ENCODE measurements at regions not wholly inside any gene's neighbourhood (a gene's known extent, or its start where the extent isn't known, plus 50 kb on each side); places are given as distances from the start of the nearest gene placed in this dataset.
"Not testable (repeated sequence)": the region's sequence is repeated elsewhere in the genome, so short reads cannot be mapped to it uniquely, and the experiment has no call there.

DNA sequence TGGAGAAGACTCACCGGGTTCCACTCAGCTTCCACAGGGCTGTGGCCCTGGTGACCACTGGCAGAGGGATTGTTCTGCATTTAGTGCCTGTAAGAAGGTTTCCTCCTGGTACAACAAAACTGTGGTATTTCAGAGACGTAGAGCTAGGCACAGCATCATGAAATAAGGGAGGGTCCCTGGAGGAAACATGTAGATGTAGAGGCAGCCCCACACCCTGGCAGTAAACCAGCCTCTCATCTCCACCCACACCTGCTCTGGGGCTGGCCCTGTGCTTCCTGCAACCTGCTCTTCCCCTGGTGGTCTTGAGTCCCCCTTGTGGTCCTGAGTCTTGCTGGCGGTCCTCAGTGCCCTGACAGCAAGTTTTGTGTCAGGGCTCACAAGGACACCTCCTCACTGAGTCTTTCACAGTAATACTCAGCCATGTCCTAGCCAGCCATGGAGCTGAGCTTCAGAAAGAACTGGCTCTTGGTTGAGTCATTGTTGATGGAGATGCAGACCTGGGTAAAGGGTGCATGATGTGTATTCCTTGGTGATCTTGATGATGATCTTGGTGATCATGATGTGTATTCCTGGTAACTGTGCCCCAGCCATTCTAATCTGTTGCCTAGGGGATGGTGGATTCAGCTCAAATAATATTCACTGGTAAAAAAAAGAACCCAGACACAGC lies 121.8 kb downstream of the OR4M2 start:
- DNase-seq, result not testable (repeated sequence)

DNA sequence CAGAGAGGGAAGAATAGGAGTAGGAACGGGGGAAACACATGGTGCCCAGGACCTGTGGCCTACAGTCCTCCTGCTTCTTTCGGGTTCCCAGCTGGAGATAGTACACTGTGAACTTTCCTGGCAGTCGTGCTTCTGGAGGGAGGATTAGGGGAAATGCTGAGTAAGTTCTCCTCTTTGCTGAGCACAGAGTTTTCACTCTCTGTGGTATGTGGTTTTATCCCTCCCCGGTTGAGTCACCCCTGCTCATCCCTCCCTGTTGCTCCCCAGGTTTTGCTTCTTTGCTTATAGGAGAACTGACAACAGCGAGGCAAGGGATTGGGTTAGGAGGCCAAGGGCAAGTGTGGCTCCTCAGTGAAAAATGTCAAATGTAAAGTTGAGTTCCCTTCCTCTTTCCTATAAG lies 122.9 kb downstream of the OR4M2 start:
- DNase-seq, result not testable (repeated sequence)

DNA sequence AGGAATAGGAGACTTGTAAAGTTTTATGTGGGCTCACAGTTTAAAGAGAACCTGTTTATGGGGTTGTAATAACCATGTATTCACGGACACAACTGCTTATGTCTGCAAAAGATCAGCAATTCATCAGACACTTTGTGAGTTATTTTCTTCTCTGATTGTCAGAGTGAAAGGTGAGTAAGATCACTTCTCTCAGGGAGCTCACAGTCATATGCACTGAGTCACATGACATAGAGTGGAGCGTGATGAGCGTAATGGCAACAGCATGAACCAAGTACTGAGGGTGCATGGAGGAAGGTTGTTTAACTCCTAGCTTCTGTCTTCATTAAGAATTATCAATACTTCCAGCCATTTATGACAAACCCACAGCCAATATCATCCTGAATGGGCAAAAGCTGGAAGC lies 128.8 kb downstream of the OR4M2 start:
- DNase-seq, result not testable (repeated sequence)

DNA sequence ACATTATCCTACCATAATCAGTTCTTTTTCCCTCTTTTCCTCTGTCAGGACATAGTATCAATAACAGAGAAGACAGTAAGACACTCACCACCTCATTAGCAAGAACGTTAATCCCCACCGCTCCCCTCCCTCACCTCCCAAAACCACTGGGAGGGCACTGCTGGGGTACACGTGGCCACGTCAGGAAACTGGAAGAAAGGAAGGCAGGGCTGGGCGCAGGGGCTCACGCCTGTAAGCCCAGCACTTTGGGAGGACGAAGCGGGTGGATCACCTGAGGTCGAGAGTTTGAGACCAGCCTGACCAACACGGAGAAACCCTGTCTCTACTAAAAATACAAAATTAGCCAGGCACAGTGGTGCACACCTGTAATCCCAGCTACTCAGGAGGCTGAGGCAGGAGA lies 142.3 kb downstream of the OR4M2 start:
- DNase-seq, result not testable (repeated sequence)

DNA sequence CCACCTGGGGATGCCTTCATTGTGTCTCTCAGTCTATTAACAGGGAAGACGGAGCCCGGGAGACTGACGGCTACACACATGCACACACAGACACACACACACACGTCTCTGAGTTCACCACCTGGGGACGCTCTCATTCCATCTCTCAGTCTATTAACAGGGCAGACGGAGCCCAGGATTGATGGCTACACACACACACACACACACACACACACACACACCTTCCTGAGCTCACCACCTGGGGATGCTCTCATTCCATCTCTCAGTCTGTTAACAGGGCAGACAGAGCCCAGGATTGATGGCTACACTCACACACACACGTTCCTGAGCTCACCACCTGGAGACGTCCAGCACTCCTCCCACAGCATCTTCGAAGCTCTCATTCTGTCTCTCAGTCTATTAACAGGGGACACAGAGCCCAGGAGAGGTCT lies 143.9 kb downstream of the OR4M2 start:
- DNase-seq, result no peak

DNA sequence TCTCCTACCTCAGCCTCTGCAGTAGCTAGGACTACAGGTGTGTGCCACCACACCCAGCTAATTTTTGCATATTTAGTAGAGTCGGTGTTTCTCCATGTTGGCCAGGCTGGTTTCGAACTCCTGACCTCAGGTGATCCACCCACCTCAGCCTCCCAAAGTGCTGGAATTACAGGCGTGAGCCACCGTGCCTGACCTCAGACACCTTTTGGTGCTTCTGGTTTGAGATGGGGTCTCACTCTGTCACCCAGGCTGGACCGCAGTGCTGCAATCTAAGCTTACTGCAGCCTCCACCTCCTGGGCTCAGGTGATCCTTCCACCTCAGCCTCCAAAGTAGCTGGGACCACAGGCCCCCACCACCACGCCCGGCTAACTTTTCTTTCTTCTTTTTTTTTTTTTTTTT lies 144.6 kb downstream of the OR4M2 start:
- not testable (repeated sequence) for DNase-seq

DNA sequence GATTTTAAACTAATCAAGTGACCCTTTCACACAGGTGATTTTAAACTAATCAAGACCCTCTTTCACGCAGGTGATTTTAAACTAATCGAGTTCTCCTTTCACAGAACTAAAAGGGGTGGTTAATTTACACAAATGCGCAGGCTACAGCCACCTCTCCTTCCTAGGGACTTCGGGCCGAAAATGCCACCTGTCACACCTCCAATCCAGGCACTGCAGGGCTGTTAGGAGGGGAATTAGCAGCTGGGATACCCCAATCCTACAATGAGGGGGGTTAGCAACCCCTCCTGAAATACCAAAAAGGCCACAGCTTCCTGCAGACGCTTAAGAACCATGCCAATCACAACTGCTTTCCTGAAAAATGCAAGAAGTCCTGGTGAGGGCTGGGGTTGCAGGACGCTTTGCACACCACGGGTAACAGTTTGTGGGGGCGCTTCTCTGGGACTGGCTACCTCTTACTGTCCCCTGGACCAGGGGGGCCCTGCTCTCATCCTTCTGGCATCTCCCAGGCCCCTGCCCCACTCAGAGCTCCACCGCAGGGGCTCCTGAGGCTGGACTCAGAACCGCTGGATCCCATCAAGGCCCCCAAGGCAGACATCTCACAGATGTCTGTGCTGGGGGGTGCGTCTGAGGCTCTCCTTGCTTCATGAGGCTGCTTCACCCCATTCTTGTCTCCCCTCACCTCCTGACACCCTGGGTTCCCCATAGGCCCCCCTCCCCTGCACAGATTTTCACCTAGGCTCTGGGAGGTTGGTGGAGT lies 145.9 kb downstream of the OR4M2 start:
- DNase-seq, result no peak

DNA sequence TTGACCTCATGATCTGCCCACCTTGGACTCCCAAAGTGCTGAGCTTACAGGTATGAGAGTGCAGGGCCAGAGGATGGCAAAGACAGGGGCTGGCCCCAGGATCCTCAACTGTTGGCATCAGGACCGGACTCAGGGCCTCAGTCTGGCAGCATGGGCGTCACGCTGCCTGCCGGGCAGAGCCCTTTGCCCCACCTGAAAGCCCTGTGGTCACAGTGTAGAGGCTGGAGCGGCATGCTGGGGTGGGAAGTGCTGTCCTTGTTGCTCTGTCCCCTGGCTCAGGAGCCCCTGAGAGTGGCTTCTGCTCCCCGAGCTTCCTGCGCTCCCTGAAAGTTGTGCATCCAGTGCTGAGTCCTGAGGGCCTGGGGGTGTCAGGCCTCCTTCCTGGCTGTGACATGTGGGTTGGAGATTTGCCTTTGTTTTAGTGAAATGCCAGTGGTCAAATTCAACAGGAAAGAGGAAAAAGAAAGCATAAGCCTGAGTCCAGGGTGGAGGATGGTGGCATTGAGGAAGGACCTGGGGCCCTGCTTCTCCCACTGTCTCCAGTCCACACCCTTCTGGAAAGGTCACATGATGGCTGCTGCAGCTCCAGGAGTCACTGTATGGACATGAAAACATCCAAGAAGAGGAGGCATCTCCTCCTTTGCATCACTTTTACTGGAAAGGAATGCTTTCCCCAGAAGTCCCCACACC lies 147.2 kb downstream of the OR4M2 start:
- no peak for DNase-seq

DNA sequence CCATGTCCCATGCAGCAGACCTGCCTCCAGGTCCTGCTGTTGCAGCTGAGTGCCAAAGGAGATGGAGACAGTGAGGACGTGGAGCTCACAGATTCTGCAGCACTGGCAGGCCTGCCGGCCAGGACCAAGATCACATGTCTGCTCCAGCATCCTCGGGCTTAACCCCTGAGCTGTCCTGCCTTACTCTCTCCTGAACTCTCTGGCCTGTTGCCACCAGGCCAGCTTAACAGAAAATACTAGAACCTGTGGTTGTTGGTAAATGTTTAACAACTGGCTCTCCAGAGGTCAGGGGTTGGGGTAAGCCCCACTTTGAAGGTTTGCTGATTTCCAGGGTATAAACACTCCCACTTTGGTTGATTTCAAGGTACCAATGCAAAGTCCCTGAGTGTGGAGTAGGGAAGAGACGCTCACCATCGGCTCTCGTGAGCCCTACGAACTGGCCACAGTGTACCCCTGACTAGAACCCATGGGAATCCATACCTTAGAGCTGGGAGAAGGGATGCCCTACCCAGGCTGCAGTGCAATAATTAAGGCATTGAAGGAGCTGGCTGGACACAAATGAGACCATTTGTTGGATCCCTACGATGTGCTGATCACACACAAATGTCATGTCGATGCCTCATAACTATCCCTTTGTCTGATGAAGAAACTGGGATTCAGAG lies 147.9 kb downstream of the OR4M2 start:
- no peak for DNase-seq

DNA sequence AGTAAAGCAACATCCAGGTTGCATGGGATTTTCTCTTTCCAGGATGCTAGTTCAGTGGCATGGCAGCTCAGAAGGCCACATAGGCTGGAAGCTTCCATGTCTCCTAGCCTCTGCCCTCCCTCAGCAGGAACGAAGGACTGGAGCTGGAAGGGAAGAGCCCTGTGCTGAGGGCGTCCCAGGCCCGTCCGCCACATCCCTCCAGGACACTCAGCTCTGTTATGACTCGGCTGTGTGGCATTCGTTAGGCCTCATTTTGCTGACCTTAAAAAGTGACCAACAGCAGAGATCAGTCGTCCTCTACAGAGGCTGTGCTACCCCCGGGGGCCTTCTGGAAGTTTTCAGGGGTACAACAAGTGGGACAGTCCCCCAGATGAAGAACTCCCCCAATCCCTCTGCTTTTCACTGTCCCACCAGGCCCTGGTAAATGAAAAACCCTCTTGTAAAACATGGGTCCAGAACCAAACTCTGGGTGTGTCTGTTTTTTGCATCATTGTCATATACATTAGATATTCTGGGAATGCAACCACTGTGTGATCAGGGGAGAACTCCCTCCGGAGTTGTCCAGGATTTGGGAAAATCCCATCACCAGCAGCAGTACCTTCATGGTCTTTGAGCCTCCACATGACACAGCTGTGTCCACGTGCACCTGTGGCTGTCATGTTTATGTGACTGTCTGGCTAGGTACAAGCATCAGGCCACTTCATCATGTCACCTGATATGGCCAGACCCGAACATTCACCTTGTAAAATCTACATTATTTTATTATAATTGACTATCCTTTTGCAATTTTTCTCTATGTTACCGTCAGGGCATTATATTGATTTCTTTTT lies 149.9 kb downstream of the OR4M2 start:
- DNase-seq, result no peak

DNA sequence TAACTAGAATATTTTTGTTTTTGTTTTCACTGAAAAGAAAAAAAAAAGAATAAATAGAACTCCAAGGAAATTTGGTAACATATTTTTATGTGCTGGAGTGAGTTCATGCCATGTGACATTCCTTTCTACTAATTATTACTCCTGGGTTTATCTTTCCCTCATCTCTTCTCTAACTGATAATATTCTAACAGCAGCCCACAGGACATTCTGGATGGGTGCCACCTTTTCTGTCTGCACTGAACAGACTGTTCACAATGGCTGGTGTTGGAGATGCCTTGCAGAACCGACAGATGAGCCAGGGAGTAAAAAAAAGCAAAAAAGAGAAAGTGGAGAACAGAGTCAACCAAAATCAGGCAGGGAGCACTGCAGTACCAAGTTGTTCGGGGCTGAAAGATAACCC lies 151.3 kb downstream of the OR4M2 start:
- no peak for DNase-seq

DNA sequence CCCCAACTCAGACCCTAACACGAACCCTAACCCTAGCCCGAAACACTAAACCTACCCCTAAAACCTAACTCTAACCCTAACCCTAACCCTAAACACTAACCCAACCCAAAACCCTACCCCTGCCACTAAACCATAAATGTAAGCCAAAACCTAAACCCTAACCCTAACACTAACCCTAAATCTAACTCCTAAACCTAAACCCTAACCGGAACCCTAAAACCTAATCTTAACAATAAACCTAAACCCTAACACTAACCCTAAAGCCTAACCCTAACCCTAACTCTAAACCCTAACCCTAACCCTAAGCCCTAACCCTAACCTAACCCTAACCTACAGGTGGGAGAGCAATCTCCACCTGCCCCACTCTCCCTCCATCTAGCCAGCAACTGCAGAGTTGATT lies 152.3 kb downstream of the OR4M2 start:
- no peak for DNase-seq

DNA sequence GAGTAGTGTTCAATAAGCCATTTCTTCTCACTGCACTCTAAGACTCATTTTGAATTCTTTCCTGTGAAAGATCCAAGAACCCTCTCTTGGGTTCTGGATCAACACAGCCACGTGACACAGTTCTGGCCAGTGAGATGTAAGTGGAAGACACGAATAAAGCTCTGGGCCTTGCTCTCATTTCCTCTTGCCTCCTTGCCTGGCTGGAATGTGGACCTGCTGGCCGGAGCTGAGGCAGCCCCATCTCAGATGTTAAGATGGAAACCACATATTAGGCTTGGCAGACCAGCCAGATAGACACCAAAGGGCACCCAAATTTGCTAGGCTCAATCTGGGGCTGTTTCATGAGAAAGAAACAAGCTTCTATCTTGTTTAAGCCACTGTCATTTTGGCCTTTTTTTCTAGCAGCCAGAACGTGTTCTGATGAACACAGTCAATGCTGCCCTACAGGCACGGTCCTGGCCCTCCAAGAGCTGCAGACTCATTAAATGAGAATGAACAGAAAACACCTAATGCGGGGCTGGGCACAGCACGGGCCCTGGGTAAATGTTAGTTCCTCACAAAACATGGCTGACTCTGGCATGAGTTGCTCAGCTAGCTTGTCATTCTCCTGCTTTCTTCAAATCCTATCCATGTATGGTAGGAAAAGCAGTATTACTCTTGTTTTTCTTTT lies 155.1 kb downstream of the OR4M2 start:
- DNase-seq, result not testable (repeated sequence)

DNA sequence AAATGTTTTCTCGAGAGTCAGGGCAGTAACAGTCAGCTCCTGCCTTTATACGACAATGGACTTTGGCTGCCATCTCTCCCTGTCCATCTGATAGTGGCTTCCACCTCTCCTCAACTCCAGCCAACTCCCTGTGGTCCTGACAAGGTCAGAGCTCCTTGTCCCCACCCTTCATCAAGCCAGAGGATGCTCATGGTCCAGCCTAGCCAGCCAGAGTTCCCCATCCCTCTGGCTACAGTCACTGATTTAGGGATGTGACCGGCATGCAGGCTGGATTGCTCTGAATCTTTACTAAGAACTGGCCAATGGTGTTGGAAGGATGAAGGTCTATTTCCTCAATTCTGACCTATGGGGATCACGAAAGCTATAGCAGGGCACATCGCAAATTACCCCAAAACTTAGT lies 156.1 kb downstream of the OR4M2 start:
- DNase-seq, result no peak

DNA sequence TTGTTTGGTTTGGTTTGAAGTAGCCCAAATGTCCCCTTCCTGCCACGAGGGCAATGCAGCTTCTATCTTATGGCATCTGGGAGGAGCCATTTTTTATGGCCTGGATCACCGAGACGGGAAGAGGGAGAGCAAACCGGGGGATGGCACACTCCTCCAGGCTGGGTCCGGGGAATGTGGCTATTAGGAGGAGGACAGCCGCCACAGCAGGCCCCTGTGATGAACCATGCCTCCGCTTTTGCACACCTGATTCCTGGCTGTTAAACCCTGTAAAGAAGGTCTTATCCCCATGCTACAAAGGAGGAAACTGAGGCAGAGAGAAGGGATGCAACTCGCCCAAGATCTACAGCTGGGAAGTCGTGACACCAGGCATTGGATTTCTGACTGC lies 157.6 kb downstream of the OR4M2 start:
- DNase-seq, result no peak

DNA sequence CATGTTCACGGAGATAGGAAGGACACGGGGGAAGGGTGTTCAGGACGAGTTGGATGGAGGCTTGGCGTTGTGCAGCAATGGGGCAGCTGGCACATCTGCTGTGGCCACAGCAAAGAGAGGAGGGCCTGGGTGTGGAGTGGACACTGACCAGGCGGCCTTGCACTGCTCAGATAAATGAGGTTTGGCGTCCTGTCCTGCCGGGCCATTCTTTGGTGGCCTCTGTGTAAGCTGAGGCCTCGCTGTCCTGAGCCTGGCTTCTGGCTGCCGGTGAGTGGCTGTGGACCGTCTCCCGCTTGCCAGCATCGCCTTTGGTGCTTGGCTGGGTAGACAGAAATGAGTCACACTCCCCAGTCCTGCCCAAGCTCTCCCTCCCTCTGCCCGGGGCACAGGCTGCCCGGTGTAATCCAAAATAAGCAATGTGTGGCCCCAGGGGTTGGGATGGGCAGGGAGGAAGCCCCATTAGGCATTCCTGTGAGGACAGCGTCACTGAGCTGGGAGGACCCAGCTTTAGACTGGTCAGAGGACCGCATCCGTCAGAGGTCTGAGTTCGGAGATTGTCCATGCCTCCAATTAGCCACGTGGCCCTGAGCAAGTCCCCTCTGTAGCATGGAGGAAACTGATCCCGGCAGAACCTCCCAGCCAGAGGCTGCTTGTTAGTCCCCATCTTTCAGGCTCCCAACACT lies 158.1 kb downstream of the OR4M2 start:
- not testable (repeated sequence) for DNase-seq

DNA sequence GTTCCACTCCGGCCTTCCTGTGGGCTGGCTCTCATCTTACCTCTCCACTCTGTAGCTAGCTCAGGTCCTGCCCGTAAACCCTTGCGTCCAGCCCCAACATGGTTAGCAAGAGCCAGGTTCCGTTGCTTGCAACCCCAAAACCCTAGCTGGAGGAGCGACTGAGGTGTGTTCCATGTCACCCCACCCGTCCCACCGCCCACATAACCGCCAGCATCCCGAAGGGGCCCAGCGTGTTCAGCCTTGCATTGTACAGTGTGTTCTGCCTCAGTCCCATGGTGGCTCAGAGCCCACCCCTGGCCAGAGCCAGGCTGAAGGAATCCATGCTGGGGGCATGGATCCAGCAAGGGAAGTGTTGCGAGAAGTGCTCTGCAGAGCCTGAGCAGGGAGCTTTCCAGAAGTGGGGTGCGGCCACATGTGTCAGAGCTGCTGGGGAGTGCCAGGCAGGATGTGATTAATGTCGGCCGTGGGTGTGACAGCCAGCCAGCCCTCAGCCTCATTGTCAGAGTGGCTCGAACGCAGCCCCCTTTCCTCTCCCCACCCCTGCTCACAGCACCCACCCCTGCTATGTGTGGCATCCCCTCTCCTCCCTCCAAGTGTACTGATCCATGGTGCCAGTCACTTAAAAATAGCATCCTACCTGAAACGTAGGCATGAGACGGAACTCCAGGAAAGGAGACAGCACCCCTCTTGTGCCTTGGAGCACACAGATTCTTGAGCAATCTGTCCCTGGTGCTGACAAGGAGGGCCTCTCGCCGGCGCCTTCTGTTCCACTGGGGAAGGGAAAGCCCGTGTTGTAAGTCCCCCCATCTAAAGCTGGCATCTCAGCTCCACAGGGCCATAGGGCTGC lies 158.9 kb downstream of the OR4M2 start:
- not testable (repeated sequence) for DNase-seq

DNA sequence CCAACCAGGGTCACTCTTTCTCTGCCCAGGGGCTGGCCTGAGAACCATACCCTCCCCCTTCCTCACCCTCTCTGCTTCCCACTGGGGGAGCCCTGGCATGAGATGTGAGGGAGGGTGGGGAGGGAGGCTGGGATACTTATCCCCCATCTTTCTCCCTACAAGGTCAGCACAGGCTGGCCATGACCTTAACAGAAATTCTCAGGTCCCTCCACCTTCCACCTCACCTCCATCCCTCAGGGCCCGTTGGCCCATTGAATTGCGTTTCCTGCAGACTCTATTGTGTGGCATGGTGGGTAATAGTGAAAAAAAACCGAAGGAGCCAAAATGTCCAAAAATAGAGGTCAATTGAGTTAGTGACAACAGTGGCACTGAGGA lies 159.5 kb downstream of the OR4M2 start:
- DNase-seq, result no peak

DNA sequence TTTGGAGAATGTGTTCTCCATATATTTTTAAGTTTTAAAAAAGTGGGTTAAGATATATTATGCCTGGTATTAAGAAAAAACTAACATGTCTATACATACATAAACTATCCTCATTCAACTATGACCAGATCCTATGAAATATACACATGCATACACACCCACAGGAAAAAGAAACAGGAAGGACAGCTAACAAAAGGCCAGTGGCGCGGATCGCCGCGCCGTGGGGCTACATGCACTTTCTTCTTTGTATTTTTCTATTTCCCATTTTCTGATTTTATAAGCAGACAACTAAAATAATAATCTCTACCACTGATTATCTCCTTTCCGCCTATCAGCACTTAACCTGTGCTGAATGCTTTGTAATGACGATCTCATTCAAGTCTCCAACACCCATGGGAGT lies 160.1 kb downstream of the OR4M2 start:
- DNase-seq, result no peak

DNA sequence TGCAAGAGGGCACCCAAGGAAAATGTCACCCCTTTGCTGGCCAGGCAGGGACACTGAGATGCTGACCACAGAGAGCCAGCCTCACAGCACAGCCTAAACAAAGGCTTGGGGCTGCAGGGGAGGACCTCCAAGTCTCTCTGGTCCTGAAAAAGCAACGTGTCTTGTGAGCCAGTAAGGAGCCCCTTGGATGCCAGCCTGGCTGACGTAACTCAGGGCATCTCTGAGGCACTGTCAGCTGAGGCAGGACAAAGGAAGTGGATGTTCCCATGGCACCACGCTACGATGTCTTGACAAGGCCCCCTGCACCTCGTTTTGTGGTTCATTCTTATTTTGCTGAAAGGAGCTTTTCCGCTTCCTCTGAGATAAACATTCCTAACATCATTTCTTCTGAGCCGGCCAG lies 160.7 kb downstream of the OR4M2 start:
- DNase-seq, result no peak
